IMR-90 (cell line): ENCODE measurements at regions not wholly inside any gene's neighbourhood (a gene's known extent, or its start where the extent isn't known, plus 50 kb on each side); places are given as distances from the start of the nearest gene placed in this dataset.

Source experiments
- ATAC-seq: fragments of 200-7000 bp; cut with Tn5 transposase; 2 replicates; pipeline ENCODE4 v1.9.1; 2020; ENCODE audit warnings: low read depth, mild to moderate bottlenecking, moderate library complexity
- BruUV-seq: library from RNA; stranded (reverse); fragments of 400-500 nt; replicated peaks from 2 replicates; lab custom pipeline; 2021; lab: Mats Ljungman, UMichigan
- CTCF ChIA-PET: fragments of 300-600 bp; formaldehyde crosslinking; extraction: SDS; loops from one replicate; lab custom pipeline; 2021; ENCODE audit warnings: antibody characterized with exemption; lab: Yijun Ruan, JAX
- POLR2A ChIA-PET: fragments of 300-600 bp; sonication (Branson Sonifier 250); formaldehyde crosslinking; loops from one replicate; lab custom pipeline; 2022; ENCODE audit warnings: antibody characterized with exemption; ENCODE audit not compliant: unreplicated experiment; lab: Charles Lee
- DNase-seq: peaks from one replicate; pipeline ENCODE4 v3.0.0; 2013
- H2AFZ ChIP-seq: replicated peaks from 2 replicates; pipeline ENCODE3; 2013; ENCODE audit warnings: low read length, mild to moderate bottlenecking; ENCODE audit not compliant: poor library complexity
- H2AK5ac ChIP-seq: 2 replicates; pipeline ENCODE4 v1.6.1; 2013; ENCODE audit warnings: low read depth, low read length, inconsistent platforms
- H2AK9ac ChIP-seq: replicated peaks from 2 replicates; pipeline ENCODE3; 2013; ENCODE audit warnings: mild to moderate bottlenecking, low read depth, low read length, moderate library complexity; ENCODE audit not compliant: poor library complexity
- H2BK120ac ChIP-seq: 2 replicates; pipeline ENCODE4 v1.6.1; 2013; ENCODE audit warnings: low read depth, low read length, inconsistent platforms
- H2BK15ac ChIP-seq: 3 replicates; pipeline ENCODE4 v1.6.1; 2013; ENCODE audit warnings: low read depth, low read length, inconsistent platforms
- H2BK20ac ChIP-seq: 2 replicates; pipeline ENCODE4 v1.6.1; 2013; ENCODE audit warnings: low read depth, mild to moderate bottlenecking, inconsistent platforms, low read length, moderate library complexity
- H2BK5ac ChIP-seq: 2 replicates; pipeline ENCODE4 v1.6.1; 2013; ENCODE audit warnings: mild to moderate bottlenecking, low read depth, low read length, inconsistent platforms; ENCODE audit not compliant: poor library complexity, severe bottlenecking
- H3K14ac ChIP-seq: replicated peaks from 2 replicates; pipeline ENCODE4 v1.6.1; 2013; ENCODE audit warnings: low read depth, low read length, inconsistent platforms
- H3K18ac ChIP-seq: 2 replicates; pipeline ENCODE4 v1.6.1; 2013; ENCODE audit warnings: low read depth, low read length, control low read depth
- H3K23ac ChIP-seq: 2 replicates; pipeline ENCODE4 v1.6.1; 2013; ENCODE audit warnings: low read depth, low read length, inconsistent platforms
- H3K27ac ChIP-seq: 2 replicates; pipeline ENCODE4 v1.5.1; 2013; ENCODE audit warnings: mild to moderate bottlenecking, control low read depth, low read length; ENCODE audit not compliant: insufficient read depth
- H3K27me3 ChIP-seq: 2 replicates; pipeline ENCODE4 v1.6.1; 2013; ENCODE audit warnings: low read length; ENCODE audit not compliant: control insufficient read depth, insufficient read depth
- H3K36me3 ChIP-seq: 2 replicates; pipeline ENCODE4 v1.6.1; 2013; ENCODE audit warnings: low read length, mixed read lengths; ENCODE audit not compliant: control insufficient read depth, insufficient read depth
- H3K4ac ChIP-seq: 2 replicates; pipeline ENCODE4 v1.6.1; 2013; ENCODE audit warnings: low read depth, low read length, inconsistent platforms
- H3K4me1 ChIP-seq: 2 replicates; pipeline ENCODE4 v1.6.1; 2013; ENCODE audit warnings: low read length, mixed read lengths; ENCODE audit not compliant: control insufficient read depth, insufficient read depth
- H3K4me2 ChIP-seq: 2 replicates; pipeline ENCODE4 v1.6.1; 2013; ENCODE audit warnings: low read depth, mild to moderate bottlenecking, control low read depth, low read length, moderate library complexity
- H3K4me3 ChIP-seq: 2 replicates; pipeline ENCODE4 v1.5.1; 2013; ENCODE audit warnings: low read depth, mild to moderate bottlenecking, control low read depth, low read length, moderate library complexity; ENCODE audit not compliant: insufficient read depth
- H3K56ac ChIP-seq: 2 replicates; pipeline ENCODE4 v1.6.1; 2013; ENCODE audit warnings: low read length, inconsistent platforms; ENCODE audit not compliant: insufficient read depth; ENCODE audit errors: extremely low read depth
- H3K79me1 ChIP-seq, 2 experiments: 2 replicates each; pipeline ENCODE4 v1.6.1; 2013; ENCODE audit warnings: low read length in 2 of 2, inconsistent platforms in 1 of 2, low read depth in 1 of 2
- H3K9ac ChIP-seq: 2 replicates; pipeline ENCODE4 v1.6.1; 2013; ENCODE audit warnings: low read depth, low read length, control low read depth
- H3K9me1 ChIP-seq: 2 replicates; pipeline ENCODE4 v1.6.1; 2013; ENCODE audit warnings: low read length, inconsistent platforms; ENCODE audit not compliant: insufficient read depth
- H3K9me3 ChIP-seq: 2 replicates; pipeline ENCODE4 v1.6.1; 2013; ENCODE audit warnings: low read length; ENCODE audit not compliant: control insufficient read depth, insufficient read depth
- H4K20me1 ChIP-seq: 2 replicates; pipeline ENCODE4 v1.6.1; 2013; ENCODE audit warnings: low read length, inconsistent platforms; ENCODE audit not compliant: insufficient read depth
- H4K5ac ChIP-seq: 2 replicates; pipeline ENCODE4 v1.6.1; 2013; ENCODE audit warnings: mild to moderate bottlenecking, low read depth, low read length, control low read depth
- H4K8ac ChIP-seq, 2 experiments: 2 replicates each; pipeline ENCODE4 v1.6.1; 2013; ENCODE audit warnings: low read depth in 2 of 2, low read length in 2 of 2, control low read depth in 1 of 2, inconsistent platforms in 1 of 2
- H4K91ac ChIP-seq: 2 replicates; pipeline ENCODE4 v1.6.1; 2013; ENCODE audit warnings: low read depth, low read length, inconsistent platforms; ENCODE audit not compliant: insufficient read depth
- CHD1 ChIP-seq: IDR thresholded peaks from 2 replicates; pipeline ENCODE4 v1.6.1; 2012; ENCODE audit warnings: low read depth, low read length, improper control_type of control experiment
- FOS ChIP-seq: fragments of 150-350 bp; IDR thresholded peaks from 2 replicates; pipeline ENCODE4 v1.6.1; 2016; ENCODE audit warnings: low read depth, low read length
- MAZ ChIP-seq: IDR thresholded peaks from 2 replicates; pipeline ENCODE4 v1.6.1; 2012; ENCODE audit warnings: low read depth, mild to moderate bottlenecking, low read length, improper control_type of control experiment, moderate library complexity, borderline replicate concordance
- MXI1 ChIP-seq: IDR thresholded peaks from 2 replicates; pipeline ENCODE4 v1.6.1; 2012; ENCODE audit warnings: low read depth, mild to moderate bottlenecking, low read length, moderate library complexity, borderline replicate concordance
- NFE2L2 ChIP-seq: fragments of 150-350 bp; IDR thresholded peaks from 2 replicates; pipeline ENCODE4 v1.6.1; 2016; ENCODE audit warnings: low read depth, mild to moderate bottlenecking, low read length
- POLR2A ChIP-seq: IDR thresholded peaks from 2 replicates; pipeline ENCODE4 v1.6.1; 2012; ENCODE audit warnings: mild to moderate bottlenecking, low read depth, low read length
- RAD21 ChIP-seq: IDR thresholded peaks from 2 replicates; pipeline ENCODE4 v1.6.1; 2012; ENCODE audit warnings: low read length, improper control_type of control experiment
- RFX5 ChIP-seq: IDR thresholded peaks from 2 replicates; pipeline ENCODE4 v1.8.0; 2012; ENCODE audit warnings: low read depth, mild to moderate bottlenecking, low read length, moderate library complexity
- SMC3 ChIP-seq: fragments of 150-350 bp; IDR thresholded peaks from 2 replicates; pipeline ENCODE4 v1.6.1; 2016; ENCODE audit warnings: low read depth, mild to moderate bottlenecking, antibody characterized with exemption, low read length, moderate library complexity
- WGBS, 2 experiments: methylation state at CpG; one replicate each; pipeline versions ENCODE4 v1.1.5 to v1.1.7; 2013; ENCODE audit warnings: missing lambda C conversion rate in 2 of 2; ENCODE audit not compliant: insufficient read length in 1 of 2; ENCODE audit errors: extremely low coverage in 2 of 2; 5-methylcytosine and 5-hydroxymethylcytosine counted together
- dilution Hi-C: fragments of 300-500 bp; cut with HindIII; formaldehyde crosslinking; loops from one replicate; pipeline ENCODE4 v1.14.3; 2018; ENCODE audit warnings: low sequenced_read_pairs; ENCODE audit not compliant: unreplicated experiment
- in situ Hi-C: fragments of 300-500 bp; cut with MboI; formaldehyde crosslinking; loops from 3 replicates; pipeline ENCODE4 v1.14.3; 2019; ENCODE audit warnings: low sequenced_read_pairs, inconsistent platforms, mixed read lengths
- intact Hi-C: fragments of 100-400 bp; cut with micrococcal nuclease; formaldehyde crosslinking; loops from 2 replicates; pipeline ENCODE4 v1.10.0; 2022
- TF ChIP-seq, protein P1 (sequence below): conservative IDR thresholded peaks from 2 replicates; pipeline ENCODE4 v1.5.1; 2012; ENCODE audit warnings: mild to moderate bottlenecking, low read depth, low read length, improper control_type of control experiment
- TF ChIP-seq, protein P2 (sequence below): fragments of 150-350 bp; IDR thresholded peaks from 2 replicates; pipeline ENCODE4 v1.6.1; 2017; ENCODE audit warnings: mild to moderate bottlenecking, antibody characterized with exemption, low read length, low read depth

- ATAC-seq (no peak), DNase-seq (no peak)
- H3K4ac ChIP-seq = no peak overlapping the region
- no peak overlapping the region for H3K9ac ChIP-seq
- no peaks in the 10 kb centered on the region for H3K79me1 ChIP-seq
- H4K5ac ChIP-seq = no peak overlapping the region
- no peak overlapping the region for H2BK120ac ChIP-seq
- intact Hi-C loops = no loop called here
- no peak overlapping the region for H3K14ac ChIP-seq
- no peaks in the 10 kb centered on the region for H3K4me1 ChIP-seq
- H3K23ac ChIP-seq = no peak overlapping the region
- H4K8ac ChIP-seq = no peak overlapping the region
- no peak overlapping the region for H2AK9ac ChIP-seq
- ChIA-PET CTCF (no interaction called here), POLR2A (no interaction called here)
- H2BK15ac ChIP-seq = no peak overlapping the region
- no peaks in the 10 kb centered on the region for H3K9me1 ChIP-seq
- dilution Hi-C loops = no loop called here
- H3K27ac ChIP-seq = no peak overlapping the region
- H2BK5ac ChIP-seq = no peak overlapping the region
- no peak for TF ChIP-seq MAZ
- no peak for TF ChIP-seq POLR2A
- TF ChIP-seq RAD21 = no peak
- TF ChIP-seq, protein P1, sequence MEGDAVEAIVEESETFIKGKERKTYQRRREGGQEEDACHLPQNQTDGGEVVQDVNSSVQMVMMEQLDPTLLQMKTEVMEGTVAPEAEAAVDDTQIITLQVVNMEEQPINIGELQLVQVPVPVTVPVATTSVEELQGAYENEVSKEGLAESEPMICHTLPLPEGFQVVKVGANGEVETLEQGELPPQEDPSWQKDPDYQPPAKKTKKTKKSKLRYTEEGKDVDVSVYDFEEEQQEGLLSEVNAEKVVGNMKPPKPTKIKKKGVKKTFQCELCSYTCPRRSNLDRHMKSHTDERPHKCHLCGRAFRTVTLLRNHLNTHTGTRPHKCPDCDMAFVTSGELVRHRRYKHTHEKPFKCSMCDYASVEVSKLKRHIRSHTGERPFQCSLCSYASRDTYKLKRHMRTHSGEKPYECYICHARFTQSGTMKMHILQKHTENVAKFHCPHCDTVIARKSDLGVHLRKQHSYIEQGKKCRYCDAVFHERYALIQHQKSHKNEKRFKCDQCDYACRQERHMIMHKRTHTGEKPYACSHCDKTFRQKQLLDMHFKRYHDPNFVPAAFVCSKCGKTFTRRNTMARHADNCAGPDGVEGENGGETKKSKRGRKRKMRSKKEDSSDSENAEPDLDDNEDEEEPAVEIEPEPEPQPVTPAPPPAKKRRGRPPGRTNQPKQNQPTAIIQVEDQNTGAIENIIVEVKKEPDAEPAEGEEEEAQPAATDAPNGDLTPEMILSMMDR = no peak
- TF ChIP-seq RFX5 = no peak
- no peak for TF ChIP-seq SMC3
- TF ChIP-seq, protein P2, sequence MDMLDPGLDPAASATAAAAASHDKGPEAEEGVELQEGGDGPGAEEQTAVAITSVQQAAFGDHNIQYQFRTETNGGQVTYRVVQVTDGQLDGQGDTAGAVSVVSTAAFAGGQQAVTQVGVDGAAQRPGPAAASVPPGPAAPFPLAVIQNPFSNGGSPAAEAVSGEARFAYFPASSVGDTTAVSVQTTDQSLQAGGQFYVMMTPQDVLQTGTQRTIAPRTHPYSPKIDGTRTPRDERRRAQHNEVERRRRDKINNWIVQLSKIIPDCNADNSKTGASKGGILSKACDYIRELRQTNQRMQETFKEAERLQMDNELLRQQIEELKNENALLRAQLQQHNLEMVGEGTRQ = no peak
- TF ChIP-seq CHD1 = no peak
- no peak for TF ChIP-seq NFE2L2
- no peak for TF ChIP-seq MXI1
- no peak for TF ChIP-seq FOS
- in situ Hi-C loops = no loop called here
- no peak overlapping the region for H2BK20ac ChIP-seq
- H2AFZ ChIP-seq = no peak overlapping the region
- WGBS, 2 experiments = 73% methylated on average over 19 of the region's 31 CpGs; no CpG with 5 or more reads in 1 of the 2 experiments
- no peak overlapping the region for H4K91ac ChIP-seq
- no peak overlapping the region for H3K4me2 ChIP-seq
- H3K9me3 ChIP-seq = peaks cover 51% of the 10 kb centered on the region
- no TSS peak for BruUV-seq
- no peak overlapping the region for H2AK5ac ChIP-seq
- no peak overlapping the region for H3K18ac ChIP-seq
- H3K27me3 ChIP-seq = no peaks in the 10 kb centered on the region
- no peaks in the 10 kb centered on the region for H3K36me3 ChIP-seq
- H3K56ac ChIP-seq = no peak overlapping the region
- H4K20me1 ChIP-seq = no peaks in the 10 kb centered on the region
- no peak overlapping the region for H3K4me3 ChIP-seq
Observed at GRCh38 chr5:3220638-3221288, 374.9 kb upstream of the IRX1 start.
